GM12878 (cell line): ENCODE measurements at regions not wholly inside any gene's neighbourhood (a gene's known extent, or its start where the extent isn't known, plus 50 kb on each side); places are given as distances from the start of the nearest gene placed in this dataset.

Source experiments
- RB1 ChIP-seq: fragments of 450-650 bp; formaldehyde crosslinking; IDR thresholded peaks from 2 replicates; pipeline ENCODE4 v1.6.1; 2017; ENCODE audit warnings: mild to moderate bottlenecking, borderline replicate concordance
- RFX5 ChIP-seq: IDR thresholded peaks from 2 replicates; pipeline ENCODE4 v1.6.1; 2011; ENCODE audit warnings: low read depth, low read length, improper control_type of control experiment
- TAF1 ChIP-seq: IDR thresholded peaks from 2 replicates; pipeline ENCODE4 v1.6.1; 2011; ENCODE audit warnings: mild to moderate bottlenecking, low read depth, low read length, borderline replicate concordance
- TF ChIP-seq, protein P1 (sequence below), 3 experiments: IDR thresholded peaks in 2 of 3; conservative IDR thresholded peaks in 1 of 3; 2 replicates each; pipeline ENCODE4 v1.5.1; 2011; ENCODE audit warnings: low read depth in 3 of 3, low read length in 3 of 3, mild to moderate bottlenecking in 3 of 3, control low read depth in 2 of 3, moderate library complexity in 2 of 3, inconsistent platforms in 1 of 3, mixed read lengths in 1 of 3; ENCODE audit not compliant: control insufficient read depth in 2 of 3, insufficient read depth in 1 of 3; ENCODE audit errors: extremely low read depth in 1 of 3
- TF ChIP-seq, protein P2 (sequence below): fragments of 450-650 bp; IDR thresholded peaks from 2 replicates; pipeline ENCODE4 v1.6.1; 2017; ENCODE audit warnings: mild to moderate bottlenecking, moderate library complexity

DNA sequence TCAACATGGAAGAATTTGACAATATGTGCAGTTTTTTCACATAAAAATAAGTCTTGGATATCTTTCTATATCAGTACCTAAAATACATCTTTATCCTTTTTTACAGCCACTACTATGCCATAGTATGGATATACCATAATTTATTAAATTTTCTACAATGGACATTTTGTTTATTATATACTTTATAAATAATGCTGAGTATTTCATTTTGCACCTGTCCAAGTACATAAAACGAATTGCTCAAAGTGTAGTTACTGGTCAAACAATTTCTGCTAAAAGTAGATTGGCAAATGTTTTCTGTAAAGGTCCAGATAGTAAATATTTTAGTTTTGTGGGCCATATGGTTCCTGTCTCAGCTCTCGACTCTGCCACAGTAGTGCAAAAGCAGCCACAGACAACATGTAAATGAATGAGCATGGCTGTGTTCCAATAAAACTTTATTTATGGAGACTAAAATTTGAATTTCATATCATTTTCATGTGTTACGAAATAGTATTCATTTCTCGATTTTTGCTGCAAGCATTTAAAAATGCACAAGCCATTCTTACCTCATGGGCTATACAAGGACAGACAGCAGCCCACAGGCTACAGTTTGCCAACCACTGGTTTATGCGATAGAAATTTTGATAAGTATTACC is 96.9 kb upstream of the STEAP1B start:
- TF ChIP-seq, protein P1, sequence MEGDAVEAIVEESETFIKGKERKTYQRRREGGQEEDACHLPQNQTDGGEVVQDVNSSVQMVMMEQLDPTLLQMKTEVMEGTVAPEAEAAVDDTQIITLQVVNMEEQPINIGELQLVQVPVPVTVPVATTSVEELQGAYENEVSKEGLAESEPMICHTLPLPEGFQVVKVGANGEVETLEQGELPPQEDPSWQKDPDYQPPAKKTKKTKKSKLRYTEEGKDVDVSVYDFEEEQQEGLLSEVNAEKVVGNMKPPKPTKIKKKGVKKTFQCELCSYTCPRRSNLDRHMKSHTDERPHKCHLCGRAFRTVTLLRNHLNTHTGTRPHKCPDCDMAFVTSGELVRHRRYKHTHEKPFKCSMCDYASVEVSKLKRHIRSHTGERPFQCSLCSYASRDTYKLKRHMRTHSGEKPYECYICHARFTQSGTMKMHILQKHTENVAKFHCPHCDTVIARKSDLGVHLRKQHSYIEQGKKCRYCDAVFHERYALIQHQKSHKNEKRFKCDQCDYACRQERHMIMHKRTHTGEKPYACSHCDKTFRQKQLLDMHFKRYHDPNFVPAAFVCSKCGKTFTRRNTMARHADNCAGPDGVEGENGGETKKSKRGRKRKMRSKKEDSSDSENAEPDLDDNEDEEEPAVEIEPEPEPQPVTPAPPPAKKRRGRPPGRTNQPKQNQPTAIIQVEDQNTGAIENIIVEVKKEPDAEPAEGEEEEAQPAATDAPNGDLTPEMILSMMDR (IDR thresholded peaks at IDR 0.05 in 2 of 3, conservative IDR thresholded peaks at IDR 0.05 in 1 of 3; ENCODE audit: control insufficient read depth in 2 of 3, extremely low read depth in 1 of 3, insufficient read depth in 1 of 3, low read depth in 3 of 3, low read length in 3 of 3), result no peak
- no peak for TF ChIP-seq RFX5
- no peak for TF ChIP-seq RB1
- TF ChIP-seq TAF1, result no peak
- TF ChIP-seq, protein P2, sequence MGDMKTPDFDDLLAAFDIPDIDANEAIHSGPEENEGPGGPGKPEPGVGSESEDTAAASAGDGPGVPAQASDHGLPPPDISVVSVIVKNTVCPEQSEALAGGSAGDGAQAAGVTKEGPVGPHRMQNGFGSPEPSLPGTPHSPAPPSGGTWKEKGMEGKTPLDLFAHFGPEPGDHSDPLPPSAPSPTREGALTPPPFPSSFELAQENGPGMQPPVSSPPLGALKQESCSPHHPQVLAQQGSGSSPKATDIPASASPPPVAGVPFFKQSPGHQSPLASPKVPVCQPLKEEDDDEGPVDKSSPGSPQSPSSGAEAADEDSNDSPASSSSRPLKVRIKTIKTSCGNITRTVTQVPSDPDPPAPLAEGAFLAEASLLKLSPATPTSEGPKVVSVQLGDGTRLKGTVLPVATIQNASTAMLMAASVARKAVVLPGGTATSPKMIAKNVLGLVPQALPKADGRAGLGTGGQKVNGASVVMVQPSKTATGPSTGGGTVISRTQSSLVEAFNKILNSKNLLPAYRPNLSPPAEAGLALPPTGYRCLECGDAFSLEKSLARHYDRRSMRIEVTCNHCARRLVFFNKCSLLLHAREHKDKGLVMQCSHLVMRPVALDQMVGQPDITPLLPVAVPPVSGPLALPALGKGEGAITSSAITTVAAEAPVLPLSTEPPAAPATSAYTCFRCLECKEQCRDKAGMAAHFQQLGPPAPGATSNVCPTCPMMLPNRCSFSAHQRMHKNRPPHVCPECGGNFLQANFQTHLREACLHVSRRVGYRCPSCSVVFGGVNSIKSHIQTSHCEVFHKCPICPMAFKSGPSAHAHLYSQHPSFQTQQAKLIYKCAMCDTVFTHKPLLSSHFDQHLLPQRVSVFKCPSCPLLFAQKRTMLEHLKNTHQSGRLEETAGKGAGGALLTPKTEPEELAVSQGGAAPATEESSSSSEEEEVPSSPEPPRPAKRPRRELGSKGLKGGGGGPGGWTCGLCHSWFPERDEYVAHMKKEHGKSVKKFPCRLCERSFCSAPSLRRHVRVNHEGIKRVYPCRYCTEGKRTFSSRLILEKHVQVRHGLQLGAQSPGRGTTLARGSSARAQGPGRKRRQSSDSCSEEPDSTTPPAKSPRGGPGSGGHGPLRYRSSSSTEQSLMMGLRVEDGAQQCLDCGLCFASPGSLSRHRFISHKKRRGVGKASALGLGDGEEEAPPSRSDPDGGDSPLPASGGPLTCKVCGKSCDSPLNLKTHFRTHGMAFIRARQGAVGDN, result no peak
